ENCODE measurements at regions not wholly inside any gene's neighbourhood (a gene's known extent, or its start where the extent isn't known, plus 50 kb on each side); places are given as distances from the start of the nearest gene placed in this dataset.

DNA sequence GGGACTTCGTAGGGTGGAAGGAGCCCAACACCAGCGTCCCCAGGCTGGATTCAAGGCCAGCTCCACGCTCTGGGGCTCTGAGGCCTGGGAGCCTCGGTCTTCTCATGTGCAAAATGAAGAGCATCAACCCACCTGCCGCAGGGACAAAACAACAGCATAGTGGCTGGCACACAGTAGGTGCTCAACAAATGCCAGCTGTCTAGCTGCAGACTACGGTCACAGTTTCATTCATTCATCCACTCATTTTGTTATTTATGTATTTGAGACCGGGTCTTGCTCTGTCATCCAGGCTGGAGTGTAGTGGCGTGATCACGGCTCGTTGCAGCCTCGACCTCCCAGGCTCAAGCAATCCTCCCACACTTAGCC lies 60.7 kb downstream of the CEBPB start:
- TF ChIP-seq, protein P1, sequence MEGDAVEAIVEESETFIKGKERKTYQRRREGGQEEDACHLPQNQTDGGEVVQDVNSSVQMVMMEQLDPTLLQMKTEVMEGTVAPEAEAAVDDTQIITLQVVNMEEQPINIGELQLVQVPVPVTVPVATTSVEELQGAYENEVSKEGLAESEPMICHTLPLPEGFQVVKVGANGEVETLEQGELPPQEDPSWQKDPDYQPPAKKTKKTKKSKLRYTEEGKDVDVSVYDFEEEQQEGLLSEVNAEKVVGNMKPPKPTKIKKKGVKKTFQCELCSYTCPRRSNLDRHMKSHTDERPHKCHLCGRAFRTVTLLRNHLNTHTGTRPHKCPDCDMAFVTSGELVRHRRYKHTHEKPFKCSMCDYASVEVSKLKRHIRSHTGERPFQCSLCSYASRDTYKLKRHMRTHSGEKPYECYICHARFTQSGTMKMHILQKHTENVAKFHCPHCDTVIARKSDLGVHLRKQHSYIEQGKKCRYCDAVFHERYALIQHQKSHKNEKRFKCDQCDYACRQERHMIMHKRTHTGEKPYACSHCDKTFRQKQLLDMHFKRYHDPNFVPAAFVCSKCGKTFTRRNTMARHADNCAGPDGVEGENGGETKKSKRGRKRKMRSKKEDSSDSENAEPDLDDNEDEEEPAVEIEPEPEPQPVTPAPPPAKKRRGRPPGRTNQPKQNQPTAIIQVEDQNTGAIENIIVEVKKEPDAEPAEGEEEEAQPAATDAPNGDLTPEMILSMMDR (optimal IDR thresholded peaks at IDR 0.05 in 1 of 3, IDR thresholded peaks at IDR 0.05 in 1 of 3, conservative IDR thresholded peaks at IDR 0.05 in 1 of 3; ENCODE audit: extremely low read depth in 1 of 3, insufficient read depth in 2 of 3, low read length in 3 of 3), result no peak
- TF ChIP-seq EZH2 (IDR thresholded peaks at IDR 0.05; ENCODE audit: low read length), result no peak

Data from keratinocyte (primary cell).